GM12878 (cell line): ENCODE measurements at regions not wholly inside any gene's neighbourhood (a gene's known extent, or its start where the extent isn't known, plus 50 kb on each side); places are given as distances from the start of the nearest gene placed in this dataset.

Experiments
- ATAC-seq: fragments of 200-7000 bp; cut with Tn5 transposase; 3 replicates; pipeline ENCODE4 v1.9.1; 2020; ENCODE audit warnings: mild to moderate bottlenecking, moderate library complexity
- BruUV-seq: library from RNA; stranded (reverse); fragments of 400-500 nt; replicated peaks from 2 replicates; lab custom pipeline; 2021; lab: Mats Ljungman, UMichigan
- CTCF ChIA-PET: fragments of 300-600 bp; sonication (Branson Sonifier 250); formaldehyde crosslinking; extraction: SDS; loops from one replicate; lab custom pipeline; 2021; ENCODE audit warnings: inconsistent platforms; lab: Yijun Ruan, JAX
- POLR2A ChIA-PET: fragments of 350-600 bp; formaldehyde crosslinking; extraction: SDS; loops from one replicate; lab custom pipeline; 2021; ENCODE audit warnings: inconsistent platforms; lab: Charles Lee
- RAD21 ChIA-PET: fragments of 300-600 bp; sonication (Branson Sonifier 250); formaldehyde crosslinking; loops from one replicate; lab custom pipeline; 2023; ENCODE audit warnings: antibody characterized with exemption; ENCODE audit not compliant: unreplicated experiment; lab: Charles Lee
- SMC1A ChIA-PET: fragments of 300-600 bp; sonication (Branson Sonifier 250); formaldehyde crosslinking; loops from one replicate; lab custom pipeline; 2023; ENCODE audit not compliant: unreplicated experiment, uncharacterized antibody; lab: Charles Lee
- DNase-seq: peaks from one replicate; pipeline ENCODE4 v3.0.0-alpha.2; 2011; ENCODE audit warnings: low read depth, low spot score
- FAIRE-seq: peaks from 3 replicates; lab custom pipeline; 2011; peaks lifted over from hg19 to GRCh38; lab: Jason Lieb, UNC
- H2AFZ ChIP-seq: 2 replicates; pipeline ENCODE4 v1.6.0; 2011; ENCODE audit warnings: low read depth, low read length, control low read depth; ENCODE audit not compliant: control insufficient read depth
- H3K27ac ChIP-seq: 2 replicates; pipeline ENCODE4 v1.5.1; 2011; ENCODE audit warnings: control low read depth; ENCODE audit not compliant: control insufficient read depth, insufficient read depth
- H3K27me3 ChIP-seq, 2 experiments: replicated peaks in 1 of 2; 2 replicates each; pipeline versions ENCODE4 v1.6.0 to v1.6.1; 2011; ENCODE audit warnings: low read length in 1 of 2; ENCODE audit not compliant: control insufficient read depth in 2 of 2, insufficient read depth in 2 of 2
- H3K36me3 ChIP-seq, 2 experiments: 2 replicates each; pipeline ENCODE4 v1.5.1; 2011; ENCODE audit warnings: low read length in 1 of 2; ENCODE audit not compliant: control insufficient read depth in 2 of 2, insufficient read depth in 2 of 2
- H3K4me1 ChIP-seq: 2 replicates; pipeline ENCODE4 v1.6.1; 2011; ENCODE audit warnings: mild to moderate bottlenecking, low read length, moderate library complexity, mixed read lengths; ENCODE audit not compliant: control insufficient read depth, insufficient read depth
- H3K4me2 ChIP-seq: 2 replicates; pipeline ENCODE4 v1.6.0; 2011; ENCODE audit warnings: control low read depth; ENCODE audit not compliant: control insufficient read depth, insufficient read depth
- H3K4me3 ChIP-seq: fragments of 200-600 bp; sonication (generic); 2 replicates; pipeline ENCODE4 v1.5.1; 2016
- H3K79me2 ChIP-seq: 2 replicates; pipeline ENCODE4 v1.6.0; 2011; ENCODE audit warnings: low read length; ENCODE audit not compliant: control insufficient read depth, insufficient read depth
- H3K9ac ChIP-seq: 2 replicates; pipeline ENCODE4 v1.8.0; 2011; ENCODE audit warnings: low read length, control low read depth, mixed read lengths; ENCODE audit not compliant: control insufficient read depth, insufficient read depth
- H3K9me3 ChIP-seq: replicated peaks from 3 replicates; pipeline ENCODE4 v1.5.1; 2011; ENCODE audit warnings: mild to moderate bottlenecking, low read length; ENCODE audit not compliant: control insufficient read depth, insufficient read depth
- H4K20me1 ChIP-seq: 2 replicates; pipeline ENCODE4 v1.6.0; 2011; ENCODE audit not compliant: control insufficient read depth, insufficient read depth
- CHD2 ChIP-seq: IDR thresholded peaks from 2 replicates; pipeline ENCODE4 v1.6.1; 2011; ENCODE audit warnings: low read depth, low read length, improper control_type of control experiment, borderline replicate concordance
- CREB1 ChIP-seq: IDR thresholded peaks from 2 replicates; pipeline ENCODE4 v1.6.1; 2012; ENCODE audit warnings: low read depth, mild to moderate bottlenecking, inconsistent platforms
- ETV6 ChIP-seq, 2 experiments: fragments of 450-650 bp in 1 of 2; IDR thresholded peaks in 1 of 2; conservative IDR thresholded peaks in 1 of 2; 2 replicates each; pipeline ENCODE4 v1.6.1; 2014; ENCODE audit warnings: antibody characterized with exemption in 1 of 2, borderline replicate concordance in 1 of 2, low read depth in 1 of 2, mild to moderate bottlenecking in 1 of 2, moderate library complexity in 1 of 2
- FOXM1 ChIP-seq: IDR thresholded peaks from 2 replicates; pipeline ENCODE4 v1.6.1; 2012; ENCODE audit warnings: low read depth, mild to moderate bottlenecking, inconsistent platforms, low read length, moderate library complexity
- KDM1A ChIP-seq: fragments of 200-600 bp; sonication (generic); IDR thresholded peaks from 2 replicates; pipeline ENCODE4 v1.6.1; 2016; ENCODE audit warnings: borderline replicate concordance
- KLF5 ChIP-seq: fragments of 450-650 bp; IDR thresholded peaks from 2 replicates; pipeline ENCODE4 v1.6.1; 2014; ENCODE audit warnings: mild to moderate bottlenecking; ENCODE audit not compliant: partially characterized antibody
- MYC ChIP-seq: IDR thresholded peaks from 2 replicates; pipeline ENCODE4 v1.6.1; 2011; ENCODE audit warnings: mild to moderate bottlenecking, low read length, moderate library complexity, inconsistent platforms; ENCODE audit not compliant: insufficient read depth, insufficient replicate concordance, insufficient read length, severe bottlenecking
- NFIC ChIP-seq: IDR thresholded peaks from 2 replicates; pipeline ENCODE4 v1.6.1; 2012; ENCODE audit warnings: low read depth, mild to moderate bottlenecking, inconsistent platforms, low read length, moderate library complexity
- NFYA ChIP-seq: IDR thresholded peaks from 2 replicates; pipeline ENCODE4 v1.6.1; 2011; ENCODE audit warnings: low read depth, mild to moderate bottlenecking, low read length, improper control_type of control experiment, borderline replicate concordance
- POLR2A ChIP-seq: IDR thresholded peaks from 2 replicates; pipeline ENCODE4 v1.6.1; 2011; ENCODE audit warnings: low read depth, mild to moderate bottlenecking, low read length
- ZBED1 ChIP-seq: IDR thresholded peaks from 2 replicates; pipeline ENCODE4 v1.6.1; 2016; ENCODE audit warnings: borderline replicate concordance
- ZNF207 ChIP-seq: fragments of 450-650 bp; IDR thresholded peaks from 2 replicates; pipeline ENCODE4 v1.6.1; 2014; ENCODE audit warnings: antibody characterized with exemption, mild to moderate bottlenecking, borderline replicate concordance
- ZNF274 ChIP-seq: IDR thresholded peaks from one replicate; pipeline ENCODE4 v1.8.0; 2011; ENCODE audit not compliant: insufficient read length, insufficient read depth
- WGBS: methylation state at CpG from one replicate; pipeline ENCODE4 v1.1.6; 2016; ENCODE audit warnings: low lambda C conversion rate; ENCODE audit not compliant: insufficient replicate concordance, insufficient coverage; ENCODE audit errors: missing lambda C conversion rate; 5-methylcytosine and 5-hydroxymethylcytosine counted together
- in situ Hi-C: fragments of 300-500 bp; cut with MboI; formaldehyde crosslinking; loops from 9 replicates; pipeline ENCODE4 v1.14.3; 2018; ENCODE audit warnings: mixed read lengths
- intact Hi-C: fragments of 100-400 bp; cut with micrococcal nuclease; formaldehyde crosslinking; loops from one replicate; pipeline ENCODE4 v1.14.2; 2022; ENCODE audit not compliant: unreplicated experiment
- TF ChIP-seq, protein P1 (sequence below): fragments of 450-650 bp; formaldehyde crosslinking; IDR thresholded peaks from 2 replicates; pipeline ENCODE4 v1.4.0; 2022; ENCODE audit warnings: mild to moderate bottlenecking, moderate library complexity
- TF ChIP-seq, protein P2 (sequence below): fragments of 450-650 bp; IDR thresholded peaks from 2 replicates; pipeline ENCODE4 v1.6.1; 2016; ENCODE audit warnings: mild to moderate bottlenecking
- TF ChIP-seq, protein P3 (sequence below): IDR thresholded peaks from 2 replicates; pipeline ENCODE4 v1.6.1; 2012; ENCODE audit warnings: low read depth, low read length, improper control_type of control experiment
- TF ChIP-seq, protein P4 (sequence below): fragments of 450-650 bp; IDR thresholded peaks from 2 replicates; pipeline ENCODE4 v1.6.1; 2018; ENCODE audit warnings: borderline replicate concordance, mild to moderate bottlenecking; ENCODE audit not compliant: partially characterized antibody

DNA sequence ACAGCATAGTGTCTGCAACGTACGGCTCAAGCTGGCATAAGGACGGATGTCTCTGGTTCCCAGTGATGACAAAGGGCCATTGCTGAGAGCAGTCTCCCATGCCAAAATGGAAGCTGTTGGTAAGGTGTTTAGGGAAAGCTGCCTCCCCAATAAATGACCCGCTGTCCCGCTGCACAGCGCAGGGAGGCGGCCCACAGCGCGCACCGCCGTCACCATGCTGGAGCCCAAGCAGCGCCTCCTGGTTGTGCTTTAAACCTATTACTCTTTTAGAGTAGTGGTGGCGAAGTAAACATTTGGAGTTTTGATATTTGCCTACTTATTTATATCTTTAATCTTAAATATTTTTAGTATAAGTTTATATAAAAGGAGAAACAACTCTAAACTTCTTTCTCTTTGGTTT, 70.4 kb upstream of the C5orf63 start (continued):
- TF ChIP-seq, protein P1, sequence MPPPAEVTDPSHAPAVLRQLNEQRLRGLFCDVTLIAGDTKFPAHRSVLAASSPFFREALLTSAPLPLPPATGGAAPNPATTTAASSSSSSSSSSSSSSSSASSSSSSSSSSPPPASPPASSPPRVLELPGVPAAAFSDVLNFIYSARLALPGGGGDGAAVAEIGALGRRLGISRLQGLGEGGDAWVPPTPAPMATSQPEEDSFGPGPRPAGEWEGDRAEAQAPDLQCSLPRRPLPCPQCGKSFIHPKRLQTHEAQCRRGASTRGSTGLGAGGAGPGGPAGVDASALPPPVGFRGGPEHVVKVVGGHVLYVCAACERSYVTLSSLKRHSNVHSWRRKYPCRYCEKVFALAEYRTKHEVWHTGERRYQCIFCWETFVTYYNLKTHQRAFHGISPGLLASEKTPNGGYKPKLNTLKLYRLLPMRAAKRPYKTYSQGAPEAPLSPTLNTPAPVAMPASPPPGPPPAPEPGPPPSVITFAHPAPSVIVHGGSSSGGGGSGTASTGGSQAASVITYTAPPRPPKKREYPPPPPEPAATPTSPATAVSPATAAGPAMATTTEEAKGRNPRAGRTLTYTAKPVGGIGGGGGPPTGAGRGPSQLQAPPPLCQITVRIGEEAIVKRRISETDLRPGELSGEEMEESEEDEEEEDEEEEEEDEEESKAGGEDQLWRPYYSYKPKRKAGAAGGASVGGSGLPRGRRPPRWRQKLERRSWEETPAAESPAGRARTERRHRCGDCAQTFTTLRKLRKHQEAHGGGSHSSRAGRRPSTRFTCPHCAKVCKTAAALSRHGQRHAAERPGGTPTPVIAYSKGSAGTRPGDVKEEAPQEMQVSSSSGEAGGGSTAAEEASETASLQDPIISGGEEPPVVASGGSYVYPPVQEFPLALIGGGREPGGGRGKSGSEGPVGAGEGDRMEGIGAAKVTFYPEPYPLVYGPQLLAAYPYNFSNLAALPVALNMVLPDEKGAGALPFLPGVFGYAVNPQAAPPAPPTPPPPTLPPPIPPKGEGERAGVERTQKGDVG (CRISPR knock-in tag) = no peak
- TF ChIP-seq KDM1A (no peak), MYC (no peak), NFYA (no peak)
- TF ChIP-seq, protein P2, sequence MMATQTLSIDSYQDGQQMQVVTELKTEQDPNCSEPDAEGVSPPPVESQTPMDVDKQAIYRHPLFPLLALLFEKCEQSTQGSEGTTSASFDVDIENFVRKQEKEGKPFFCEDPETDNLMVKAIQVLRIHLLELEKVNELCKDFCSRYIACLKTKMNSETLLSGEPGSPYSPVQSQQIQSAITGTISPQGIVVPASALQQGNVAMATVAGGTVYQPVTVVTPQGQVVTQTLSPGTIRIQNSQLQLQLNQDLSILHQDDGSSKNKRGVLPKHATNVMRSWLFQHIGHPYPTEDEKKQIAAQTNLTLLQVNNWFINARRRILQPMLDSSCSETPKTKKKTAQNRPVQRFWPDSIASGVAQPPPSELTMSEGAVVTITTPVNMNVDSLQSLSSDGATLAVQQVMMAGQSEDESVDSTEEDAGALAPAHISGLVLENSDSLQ = no peak
- TF ChIP-seq, protein P3, sequence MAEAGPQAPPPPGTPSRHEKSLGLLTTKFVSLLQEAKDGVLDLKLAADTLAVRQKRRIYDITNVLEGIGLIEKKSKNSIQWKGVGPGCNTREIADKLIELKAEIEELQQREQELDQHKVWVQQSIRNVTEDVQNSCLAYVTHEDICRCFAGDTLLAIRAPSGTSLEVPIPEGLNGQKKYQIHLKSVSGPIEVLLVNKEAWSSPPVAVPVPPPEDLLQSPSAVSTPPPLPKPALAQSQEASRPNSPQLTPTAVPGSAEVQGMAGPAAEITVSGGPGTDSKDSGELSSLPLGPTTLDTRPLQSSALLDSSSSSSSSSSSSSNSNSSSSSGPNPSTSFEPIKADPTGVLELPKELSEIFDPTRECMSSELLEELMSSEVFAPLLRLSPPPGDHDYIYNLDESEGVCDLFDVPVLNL = no peak

DNA sequence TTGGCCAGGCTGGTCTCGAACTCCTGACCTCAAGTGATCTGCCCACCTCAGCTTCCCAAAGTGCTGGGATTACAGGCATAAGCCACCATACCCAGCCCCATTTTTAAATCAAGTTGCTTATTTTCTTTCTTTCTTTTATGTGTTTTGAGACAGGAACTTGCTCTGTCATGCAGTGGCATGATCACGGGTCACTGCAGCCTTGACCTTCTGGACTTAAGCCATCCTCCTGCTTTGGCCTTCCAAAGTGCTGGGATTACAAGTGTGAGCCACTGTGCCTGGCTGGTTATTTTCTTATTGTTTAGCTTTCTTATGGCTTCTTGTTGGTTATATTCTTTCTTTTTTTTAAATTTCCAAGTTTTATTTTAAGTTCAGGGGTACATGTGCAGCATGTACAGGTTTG, 79.7 kb upstream of the C5orf63 start:
- DNase-seq (no peak), FAIRE-seq (no peak), ATAC-seq (no peak)
- SMC1A ChIA-PET = no interaction called here
- RAD21 ChIA-PET = no interaction called here
- H3K27ac ChIP-seq = no peak overlapping the region
- H2AFZ ChIP-seq = no peak overlapping the region
- no peak overlapping the region for H3K4me2 ChIP-seq
- WGBS = 85% methylated on average over 2 of the region's 2 CpGs
- no peaks in the 10 kb centered on the region for H3K36me3 ChIP-seq
- in situ Hi-C loops (no loop called here), intact Hi-C loops (no loop called here)
- H3K4me3 ChIP-seq = no peak overlapping the region
- CTCF ChIA-PET = no interaction called here
- H3K27me3 ChIP-seq = no peaks in the 10 kb centered on the region
- no peaks in the 10 kb centered on the region for H3K4me1 ChIP-seq
- H4K20me1 ChIP-seq = no peaks in the 10 kb centered on the region
- no TSS peak for BruUV-seq
- TF ChIP-seq ZNF207 (no peak), FOXM1 (no peak), NFIC (no peak), KLF5 (no peak), CHD2 (no peak), ZBED1 (no peak), POLR2A (no peak), CREB1 (no peak), ZNF274 (no peak), ETV6 (conservative IDR thresholded peaks at IDR 0.05 in 1 of 2, IDR thresholded peaks at IDR 0.05 in 1 of 2; ENCODE audit: borderline replicate concordance in 1 of 2, low read depth in 1 of 2) (no peak)
- TF ChIP-seq, protein P4, sequence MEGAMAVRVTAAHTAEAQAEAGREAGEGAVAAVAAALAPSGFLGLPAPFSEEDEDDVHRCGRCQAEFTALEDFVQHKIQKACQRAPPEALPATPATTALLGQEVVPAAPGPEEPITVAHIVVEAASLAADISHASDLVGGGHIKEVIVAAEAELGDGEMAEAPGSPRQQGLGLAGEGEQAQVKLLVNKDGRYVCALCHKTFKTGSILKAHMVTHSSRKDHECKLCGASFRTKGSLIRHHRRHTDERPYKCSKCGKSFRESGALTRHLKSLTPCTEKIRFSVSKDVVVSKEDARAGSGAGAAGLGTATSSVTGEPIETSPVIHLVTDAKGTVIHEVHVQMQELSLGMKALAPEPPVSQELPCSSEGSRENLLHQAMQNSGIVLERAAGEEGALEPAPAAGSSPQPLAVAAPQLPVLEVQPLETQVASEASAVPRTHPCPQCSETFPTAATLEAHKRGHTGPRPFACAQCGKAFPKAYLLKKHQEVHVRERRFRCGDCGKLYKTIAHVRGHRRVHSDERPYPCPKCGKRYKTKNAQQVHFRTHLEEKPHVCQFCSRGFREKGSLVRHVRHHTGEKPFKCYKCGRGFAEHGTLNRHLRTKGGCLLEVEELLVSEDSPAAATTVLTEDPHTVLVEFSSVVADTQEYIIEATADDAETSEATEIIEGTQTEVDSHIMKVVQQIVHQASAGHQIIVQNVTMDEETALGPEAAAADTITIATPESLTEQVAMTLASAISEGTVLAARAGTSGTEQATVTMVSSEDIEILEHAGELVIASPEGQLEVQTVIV = no peak
- H3K9me3 ChIP-seq = no peaks in the 10 kb centered on the region; the same call in 2 of the 3 replicates
- POLR2A ChIA-PET = no interaction called here
- H3K9ac ChIP-seq = no peak overlapping the region
- H3K79me2 ChIP-seq = no peaks in the 10 kb centered on the region
